NB4 (cell line): ENCODE measurements at regions not wholly inside any gene's neighbourhood (a gene's known extent, or its start where the extent isn't known, plus 50 kb on each side); places are given as distances from the start of the nearest gene placed in this dataset.
"Not testable (repeated sequence)": the region's sequence is repeated elsewhere in the genome, so short reads cannot be mapped to it uniquely, and the experiment has no call there.

Source experiments
- MYC ChIP-seq: IDR thresholded peaks from 2 replicates; pipeline ENCODE4 v1.6.1; 2011; ENCODE audit warnings: low read depth, low read length
- POLR2A ChIP-seq: IDR thresholded peaks from 2 replicates; pipeline ENCODE4 v1.6.1; 2011; ENCODE audit warnings: mild to moderate bottlenecking; ENCODE audit not compliant: insufficient read length; ENCODE audit errors: extremely low read depth
- TF ChIP-seq, protein P1 (sequence below): IDR thresholded peaks from one replicate; pipeline ENCODE4 v1.5.1; 2012; ENCODE audit warnings: low read depth, low read length

DNA sequence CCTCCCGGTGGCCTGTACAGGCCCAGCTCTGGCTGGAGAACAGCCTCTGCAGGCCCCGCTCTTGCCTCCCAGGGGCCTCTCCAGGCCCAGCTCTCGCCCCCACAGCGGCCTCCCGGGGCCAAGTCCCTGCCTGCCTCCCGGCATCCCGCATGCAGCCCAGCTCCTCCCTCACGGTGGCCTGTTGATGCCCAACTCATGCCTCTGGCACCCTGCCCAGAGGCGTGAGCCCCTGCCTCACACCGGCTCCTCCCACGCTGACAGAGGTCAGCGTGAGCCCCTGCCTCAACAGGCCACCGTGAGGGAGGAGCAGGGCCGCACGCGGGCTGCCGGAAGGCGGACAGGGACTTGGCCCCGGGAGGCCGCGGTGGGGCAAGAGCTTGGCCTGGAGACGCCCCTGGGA lies 157.0 kb upstream of the CDK13 start:
- TF ChIP-seq, protein P1, sequence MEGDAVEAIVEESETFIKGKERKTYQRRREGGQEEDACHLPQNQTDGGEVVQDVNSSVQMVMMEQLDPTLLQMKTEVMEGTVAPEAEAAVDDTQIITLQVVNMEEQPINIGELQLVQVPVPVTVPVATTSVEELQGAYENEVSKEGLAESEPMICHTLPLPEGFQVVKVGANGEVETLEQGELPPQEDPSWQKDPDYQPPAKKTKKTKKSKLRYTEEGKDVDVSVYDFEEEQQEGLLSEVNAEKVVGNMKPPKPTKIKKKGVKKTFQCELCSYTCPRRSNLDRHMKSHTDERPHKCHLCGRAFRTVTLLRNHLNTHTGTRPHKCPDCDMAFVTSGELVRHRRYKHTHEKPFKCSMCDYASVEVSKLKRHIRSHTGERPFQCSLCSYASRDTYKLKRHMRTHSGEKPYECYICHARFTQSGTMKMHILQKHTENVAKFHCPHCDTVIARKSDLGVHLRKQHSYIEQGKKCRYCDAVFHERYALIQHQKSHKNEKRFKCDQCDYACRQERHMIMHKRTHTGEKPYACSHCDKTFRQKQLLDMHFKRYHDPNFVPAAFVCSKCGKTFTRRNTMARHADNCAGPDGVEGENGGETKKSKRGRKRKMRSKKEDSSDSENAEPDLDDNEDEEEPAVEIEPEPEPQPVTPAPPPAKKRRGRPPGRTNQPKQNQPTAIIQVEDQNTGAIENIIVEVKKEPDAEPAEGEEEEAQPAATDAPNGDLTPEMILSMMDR, result not testable (repeated sequence)
- not testable (repeated sequence) for TF ChIP-seq POLR2A, MYC
